ENCODE measurements at regions not wholly inside any gene's neighbourhood (a gene's known extent, or its start where the extent isn't known, plus 50 kb on each side); places are given as distances from the start of the nearest gene placed in this dataset.

GRCh38 chr4:130147641-130148040 lies 1051.7 kb downstream of the C4orf33 start:
- H3K9me3 Mint-ChIP-seq = peaks cover 10% of the 10 kb centered on the region
- H3K36me3 Mint-ChIP-seq = no peaks in the 10 kb centered on the region
- no peak for DNase-seq (ENCODE audit: low spot score in 2 of 2, unreplicated experiment in 2 of 2)
- H3K27ac Mint-ChIP-seq = no peak overlapping the region
- no peak overlapping the region for H3K4me3 Mint-ChIP-seq
- no peak for TF ChIP-seq CTCF (IDR thresholded peaks at IDR 0.05; ENCODE audit: unreplicated experiment)
- H3K27me3 Mint-ChIP-seq (ENCODE audit: low read depth) = no peaks in the 10 kb centered on the region
- no peaks in the 10 kb centered on the region for H3K4me1 Mint-ChIP-seq

- no peak overlapping the region for H3K4me3 Mint-ChIP-seq
- no peak overlapping the region for H3K27ac Mint-ChIP-seq
- H3K9me3 Mint-ChIP-seq = peaks cover 27% of the 10 kb centered on the region
Measured at GRCh38 chr4:130154901-130155300, 1058.9 kb downstream of the C4orf33 start.

GRCh38 chr4:130163701-130164100 lies 1067.7 kb downstream of the C4orf33 start:
- Mint-ChIP-seq H3K27ac (no peak overlapping the region), H3K4me3 (no peak overlapping the region), H3K27me3 (ENCODE audit: low read depth) (no peaks in the 10 kb centered on the region), H3K9me3 (peaks cover 10% of the 10 kb centered on the region), H3K36me3 (no peaks in the 10 kb centered on the region), H3K4me1 (no peaks in the 10 kb centered on the region)
- no peak for TF ChIP-seq CTCF (IDR thresholded peaks at IDR 0.05; ENCODE audit: unreplicated experiment)
- DNase-seq (ENCODE audit: low spot score in 2 of 2, unreplicated experiment in 2 of 2) = no peak

More at GRCh38 chr4:130154901-130155300, 1058.9 kb downstream of the C4orf33 start:
- DNase-seq (ENCODE audit: low spot score in 2 of 2, unreplicated experiment in 2 of 2) = no peak
- Mint-ChIP-seq H3K36me3 (no peaks in the 10 kb centered on the region), H3K27me3 (ENCODE audit: low read depth) (no peaks in the 10 kb centered on the region), H3K4me1 (no peaks in the 10 kb centered on the region)
- TF ChIP-seq CTCF (IDR thresholded peaks at IDR 0.05; ENCODE audit: unreplicated experiment) = no peak

- no peak for DNase-seq (ENCODE audit: low spot score in 2 of 2, unreplicated experiment in 2 of 2)
- Mint-ChIP-seq H3K27ac (no peak overlapping the region), H3K4me3 (no peak overlapping the region), H3K4me1 (no peaks in the 10 kb centered on the region), H3K36me3 (no peaks in the 10 kb centered on the region), H3K27me3 (ENCODE audit: low read depth) (no peaks in the 10 kb centered on the region), H3K9me3 (no peaks in the 10 kb centered on the region)
- TF ChIP-seq CTCF (IDR thresholded peaks at IDR 0.05; ENCODE audit: unreplicated experiment) = no peak
Measured at GRCh38 chr4:130165381-130165780, 1069.4 kb downstream of the C4orf33 start.

GRCh38 chr4:130172156-130172555 lies 1076.2 kb downstream of the C4orf33 start:
- DNase-seq (ENCODE audit: low spot score in 2 of 2, unreplicated experiment in 2 of 2) = no peak
- H3K36me3 Mint-ChIP-seq = no peaks in the 10 kb centered on the region
- no peak overlapping the region for H3K27ac Mint-ChIP-seq
- H3K27me3 Mint-ChIP-seq (ENCODE audit: low read depth) = no peaks in the 10 kb centered on the region
- H3K4me3 Mint-ChIP-seq = no peak overlapping the region
- no peaks in the 10 kb centered on the region for H3K9me3 Mint-ChIP-seq
- no peak for TF ChIP-seq CTCF (IDR thresholded peaks at IDR 0.05; ENCODE audit: unreplicated experiment)
- no peaks in the 10 kb centered on the region for H3K4me1 Mint-ChIP-seq

- H3K4me1 Mint-ChIP-seq = no peaks in the 10 kb centered on the region
- DNase-seq (ENCODE audit: low spot score in 2 of 2, unreplicated experiment in 2 of 2) = no peak
- no peaks in the 10 kb centered on the region for H3K9me3 Mint-ChIP-seq
- H3K27ac Mint-ChIP-seq = no peak overlapping the region
- H3K36me3 Mint-ChIP-seq = no peaks in the 10 kb centered on the region
- H3K27me3 Mint-ChIP-seq (ENCODE audit: low read depth) = peaks cover 2% of the 10 kb centered on the region
- TF ChIP-seq CTCF (IDR thresholded peaks at IDR 0.05; ENCODE audit: unreplicated experiment) = no peak
- no peak overlapping the region for H3K4me3 Mint-ChIP-seq
Measured at GRCh38 chr4:130178106-130178505, 1082.2 kb downstream of the C4orf33 start.
